ENCODE measurements at regions not wholly inside any gene's neighbourhood (a gene's known extent, or its start where the extent isn't known, plus 50 kb on each side); places are given as distances from the start of the nearest gene placed in this dataset.
"Not testable (repeated sequence)": the region's sequence is repeated elsewhere in the genome, so short reads cannot be mapped to it uniquely, and the experiment has no call there.

DNA sequence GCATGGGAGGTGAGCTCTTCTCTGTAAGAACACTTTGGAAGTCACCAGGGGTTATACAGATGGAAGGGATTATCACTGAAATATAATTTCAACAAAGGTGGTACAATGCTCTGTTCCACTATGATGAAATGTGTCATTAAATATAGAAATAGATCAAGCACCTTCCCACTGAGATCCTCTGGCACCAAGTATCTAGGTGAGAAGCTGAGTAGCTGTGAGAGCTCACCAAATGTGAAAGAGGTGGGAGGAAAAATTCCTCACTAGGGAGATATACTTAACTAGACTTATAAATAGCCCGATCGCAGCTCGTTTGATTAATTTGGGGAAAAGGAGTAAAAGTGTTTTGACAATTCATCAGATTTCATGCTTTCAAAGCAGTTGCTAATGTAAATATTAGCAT lies 247.6 kb downstream of the SMAD2 start:
- DNase-seq (ENCODE audit: low read depth in 3 of 3, low spot score in 1 of 3) = no peak

DNA sequence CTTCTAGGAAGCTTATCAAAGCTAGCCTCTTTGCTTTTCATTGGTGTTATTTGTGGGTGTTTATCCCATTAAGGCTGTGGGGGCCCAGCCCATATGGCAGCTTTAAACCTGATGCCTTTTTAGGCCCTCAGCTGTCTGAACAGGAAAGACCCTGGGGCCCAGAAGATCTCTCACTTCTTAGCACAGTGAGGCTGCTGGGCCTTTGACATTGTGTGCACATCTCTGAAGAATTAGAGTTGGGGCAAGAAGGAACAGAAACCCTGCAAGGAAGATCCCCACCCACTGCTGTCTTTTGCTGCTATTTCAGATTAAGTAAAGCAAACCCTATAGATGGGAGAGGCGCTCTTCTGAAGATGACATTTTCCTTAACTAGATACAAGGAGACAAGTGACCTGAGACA lies 250.0 kb downstream of the SMAD2 start:
- no peak for DNase-seq (ENCODE audit: low read depth in 3 of 3, low spot score in 1 of 3)

GRCh38 chr18:47679864-47680263 lies 250.6 kb downstream of the SMAD2 start:
- DNase-seq (ENCODE audit: low read depth in 3 of 3, low spot score in 1 of 3) = no peak

- no peak for DNase-seq (ENCODE audit: low read depth in 3 of 3, low spot score in 1 of 3)
These were observed 252.5 kb downstream of the SMAD2 start for GRCh38 chr18:47677952-47678351.

DNA sequence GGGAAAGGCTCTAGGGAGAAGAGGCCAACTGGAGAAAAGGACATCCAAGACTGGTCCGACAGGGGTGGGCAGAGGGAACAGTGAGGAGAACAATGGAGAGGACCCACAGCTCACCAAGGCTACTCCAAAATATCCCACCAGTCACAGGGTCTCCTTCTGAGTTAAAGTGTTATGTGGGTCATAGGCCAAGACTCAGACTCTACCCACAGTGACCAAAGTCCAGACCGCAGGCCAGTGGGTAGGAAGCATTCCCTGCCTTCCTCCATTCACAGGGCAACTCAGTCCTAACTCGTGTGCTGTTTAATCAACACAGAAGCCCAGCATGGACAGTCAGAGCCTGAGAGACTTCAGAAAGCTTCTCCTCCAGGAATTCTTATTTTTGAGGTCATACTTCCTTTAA lies 260.6 kb downstream of the SMAD2 start:
- DNase-seq (ENCODE audit: low read depth in 3 of 3, low spot score in 1 of 3) = no peak

GRCh38 chr18:47658498-47658897 lies 272.0 kb downstream of the SMAD2 start:
- no peak for DNase-seq (ENCODE audit: low read depth in 3 of 3, low spot score in 1 of 3)

GRCh38 chr18:47654988-47655387 lies 275.5 kb downstream of the SMAD2 start:
- DNase-seq (ENCODE audit: low read depth in 3 of 3, low spot score in 1 of 3) = no peak

DNA sequence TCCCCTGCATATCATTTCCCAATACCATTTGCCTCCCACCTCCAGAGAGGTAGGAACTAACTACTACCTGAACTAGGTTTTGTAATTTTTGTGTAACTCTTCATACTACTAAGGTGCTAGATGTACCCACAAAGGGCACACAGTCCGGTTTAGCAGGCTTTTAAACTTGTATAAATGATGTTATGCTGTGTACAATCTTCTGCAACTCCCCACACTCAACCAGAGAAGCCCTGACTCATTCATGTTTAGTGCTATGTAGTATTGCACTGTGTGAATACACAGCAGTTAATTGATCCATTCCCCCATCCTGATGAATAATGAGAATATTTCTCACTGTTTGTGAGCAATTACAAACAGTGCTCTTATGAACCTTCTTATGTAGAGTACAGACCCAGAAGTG lies 285.6 kb downstream of the SMAD2 start:
- DNase-seq (ENCODE audit: low read depth in 3 of 3, low spot score in 1 of 3) = no peak

DNA sequence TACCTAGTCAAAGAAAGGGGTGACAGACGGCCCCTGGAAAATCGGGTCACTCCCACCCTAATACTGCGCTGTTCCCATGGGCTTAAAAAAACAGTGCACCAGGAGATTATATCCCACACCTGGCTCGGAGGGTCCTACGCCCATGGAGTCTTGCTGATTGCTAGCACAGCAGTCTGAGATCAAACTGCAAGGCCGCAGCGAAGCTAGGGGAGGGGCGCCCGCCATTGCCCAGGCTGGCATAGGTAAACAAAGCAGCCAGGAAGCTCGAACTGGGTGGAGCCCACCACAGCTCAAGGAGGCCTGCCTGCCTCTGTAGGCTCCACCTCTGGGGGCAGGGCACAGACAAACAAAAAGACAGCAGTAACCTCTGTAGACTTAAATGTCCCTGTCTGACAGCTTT lies 292.9 kb downstream of the SMAD2 start:
- not testable (repeated sequence) for DNase-seq (ENCODE audit: low read depth in 3 of 3, low spot score in 1 of 3)

DNA sequence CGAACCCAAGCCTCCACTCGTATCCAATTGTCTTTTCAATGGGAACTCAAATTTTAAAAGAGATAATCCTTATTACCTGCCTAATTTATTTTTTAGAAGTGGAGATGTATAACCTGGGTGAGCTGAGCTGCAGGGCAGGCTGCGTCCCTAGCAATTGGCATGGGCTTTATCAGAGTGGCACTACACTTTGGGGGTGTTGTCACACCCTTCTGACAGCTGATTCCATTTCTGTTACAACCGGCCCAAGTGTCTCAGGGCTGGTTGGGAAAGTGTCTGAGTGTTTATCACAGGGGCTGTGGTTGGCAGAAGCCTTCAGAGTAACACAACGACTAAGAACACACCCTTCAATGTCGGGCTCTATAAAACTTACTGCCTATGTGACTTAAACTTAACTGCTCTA lies 295.0 kb downstream of the SMAD2 start:
- DNase-seq (ENCODE audit: low read depth in 3 of 3, low spot score in 1 of 3) = no peak

DNA sequence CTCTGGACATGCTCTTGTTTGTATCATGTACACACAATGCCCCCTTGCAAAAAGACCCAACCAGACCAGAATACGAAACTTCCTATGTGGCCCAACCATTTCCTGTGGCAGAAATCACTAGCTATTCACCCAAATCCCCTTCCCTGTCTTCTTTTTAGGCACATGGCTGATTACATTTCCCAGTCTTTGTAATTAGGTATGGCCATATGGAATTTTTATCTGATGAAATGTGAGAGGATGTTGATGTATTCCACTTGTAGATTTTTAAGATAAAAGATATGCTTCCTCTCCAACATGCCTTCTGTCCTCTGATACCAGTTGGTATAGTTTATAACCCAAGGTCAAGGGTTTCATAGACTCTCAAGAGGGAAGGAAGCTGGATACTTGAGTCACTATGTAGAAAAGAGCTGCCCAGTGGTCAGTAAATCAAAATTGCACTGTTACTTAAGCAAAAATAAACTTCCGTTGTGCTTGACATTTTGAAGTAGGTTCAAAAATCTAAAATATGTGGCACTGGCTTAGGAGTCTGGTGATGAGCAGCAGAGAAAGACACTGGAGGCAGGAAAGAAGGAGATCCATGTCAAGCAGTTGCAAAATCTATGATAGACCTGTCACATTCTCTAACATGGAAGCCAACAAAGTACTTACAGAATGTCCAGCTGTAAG lies 297.4 kb downstream of the SMAD2 start:
- DNase-seq (ENCODE audit: low read depth in 3 of 3, low spot score in 1 of 3) = no peak

DNA sequence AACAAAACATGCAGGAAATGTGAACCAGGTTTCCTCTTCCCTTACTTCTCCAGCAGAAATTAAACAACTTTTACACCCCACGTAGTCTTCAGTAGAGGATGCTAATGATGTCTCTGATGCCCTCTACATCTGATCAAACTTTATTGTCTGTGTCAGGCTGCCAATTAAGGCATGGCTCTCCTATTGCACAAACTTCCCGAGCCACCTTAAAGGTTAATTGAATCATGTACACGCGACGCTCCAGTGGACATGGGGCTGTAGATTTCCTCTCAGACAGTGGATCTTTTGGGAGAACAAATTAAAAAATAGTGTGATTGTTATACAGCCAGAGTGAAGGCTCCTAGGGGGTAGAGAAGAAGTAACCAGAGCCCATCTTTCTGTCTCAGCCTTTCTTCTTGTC lies 301.6 kb downstream of the SMAD2 start:
- DNase-seq (ENCODE audit: low read depth in 3 of 3, low spot score in 1 of 3) = no peak

DNA sequence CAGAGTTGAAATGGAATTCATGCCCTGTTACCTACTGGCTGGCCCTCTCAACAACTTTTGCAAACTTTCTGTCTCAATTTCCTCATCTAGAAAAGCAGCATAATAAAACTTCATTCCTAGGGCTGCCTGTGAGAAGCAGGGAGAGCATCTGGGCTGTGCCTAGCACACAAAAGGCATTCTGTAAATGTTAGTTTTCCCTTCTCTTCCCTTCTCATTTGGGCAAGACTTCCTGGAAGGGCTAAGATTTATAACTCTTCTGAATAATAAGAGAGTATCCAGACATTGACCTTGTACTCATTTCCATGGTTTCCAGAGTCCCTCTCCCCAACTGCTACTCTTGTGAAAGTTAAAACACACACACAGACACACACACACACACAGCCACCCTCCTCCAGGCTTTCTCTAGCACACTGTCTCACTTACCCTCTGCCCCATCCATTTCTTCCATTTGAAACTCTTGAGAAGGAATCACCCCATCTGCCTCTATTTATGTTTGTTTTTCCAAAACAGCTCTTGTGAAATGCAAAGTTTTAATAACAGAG lies 302.1 kb downstream of the SMAD2 start:
- no peak for DNase-seq (ENCODE audit: low read depth in 3 of 3, low spot score in 1 of 3)

GRCh38 chr18:47627030-47627429 lies 303.4 kb downstream of the SMAD2 start:
- DNase-seq (ENCODE audit: low read depth in 3 of 3, low spot score in 1 of 3) = no peak

- DNase-seq (ENCODE audit: low read depth in 3 of 3, low spot score in 1 of 3) = no peak
These were observed 310.5 kb downstream of the SMAD2 start for GRCh38 chr18:47619771-47620448.

DNA sequence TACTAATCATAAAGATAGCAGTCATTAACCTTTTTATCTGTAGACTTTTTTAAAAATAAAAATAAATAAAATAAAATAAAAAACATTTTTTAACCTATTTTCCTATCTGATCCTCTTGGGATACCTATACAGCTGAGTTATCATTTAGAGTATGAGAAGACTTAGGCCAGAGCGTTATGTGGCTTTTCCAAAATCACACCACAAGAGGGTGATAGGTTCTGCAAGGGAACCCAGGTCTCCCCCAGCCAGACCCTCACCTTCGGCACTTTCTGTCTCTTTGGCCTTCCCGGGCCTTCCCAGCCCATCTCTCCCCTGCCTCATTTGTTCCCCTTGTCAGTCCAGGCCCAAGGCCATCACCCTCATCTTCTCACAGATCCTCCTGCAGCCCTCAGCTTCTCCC lies 311.7 kb downstream of the SMAD2 start:
- DNase-seq (ENCODE audit: low read depth in 3 of 3, low spot score in 1 of 3) = no peak

DNA sequence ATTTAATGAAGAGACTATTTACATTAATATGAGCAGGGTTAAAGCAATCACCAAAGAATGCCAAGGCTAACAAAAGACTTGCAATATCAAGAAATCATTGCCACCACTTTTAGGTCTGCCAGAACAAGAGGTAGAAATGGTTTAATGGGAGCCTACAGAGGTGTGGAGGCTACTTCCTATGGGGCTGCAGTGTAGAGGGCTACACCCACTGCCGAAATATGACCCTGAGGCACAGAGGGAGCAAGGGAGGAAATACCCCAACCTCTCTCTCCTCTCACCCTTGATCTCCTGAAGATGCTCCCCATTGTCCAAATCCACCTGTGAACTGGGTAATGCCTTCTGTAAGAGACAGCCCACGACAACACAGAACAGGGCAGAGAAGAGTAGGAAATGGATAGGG lies 315.4 kb downstream of the SMAD2 start:
- no peak for DNase-seq (ENCODE audit: low read depth in 3 of 3, low spot score in 1 of 3)

DNA sequence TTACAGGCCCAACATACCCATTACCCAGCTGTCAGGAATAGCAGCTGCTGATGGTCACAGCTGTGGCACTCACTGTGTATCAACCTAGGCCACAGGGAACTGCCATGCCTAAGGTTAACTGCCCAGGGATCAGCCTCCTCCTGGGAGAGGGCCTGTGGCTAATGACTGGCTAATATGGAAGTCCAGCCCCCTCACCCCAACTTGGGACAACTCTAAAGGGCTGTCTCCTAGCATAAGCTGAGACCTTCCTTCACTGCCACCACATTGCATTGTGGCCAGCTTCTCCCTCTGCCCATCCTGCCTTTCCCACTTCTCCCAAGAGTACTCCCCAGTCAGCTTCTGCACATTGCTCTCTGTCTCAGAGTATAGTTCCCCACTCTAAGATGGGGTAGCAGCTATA lies 316.5 kb downstream of the SMAD2 start:
- DNase-seq (ENCODE audit: low read depth in 3 of 3, low spot score in 1 of 3) = no peak

DNA sequence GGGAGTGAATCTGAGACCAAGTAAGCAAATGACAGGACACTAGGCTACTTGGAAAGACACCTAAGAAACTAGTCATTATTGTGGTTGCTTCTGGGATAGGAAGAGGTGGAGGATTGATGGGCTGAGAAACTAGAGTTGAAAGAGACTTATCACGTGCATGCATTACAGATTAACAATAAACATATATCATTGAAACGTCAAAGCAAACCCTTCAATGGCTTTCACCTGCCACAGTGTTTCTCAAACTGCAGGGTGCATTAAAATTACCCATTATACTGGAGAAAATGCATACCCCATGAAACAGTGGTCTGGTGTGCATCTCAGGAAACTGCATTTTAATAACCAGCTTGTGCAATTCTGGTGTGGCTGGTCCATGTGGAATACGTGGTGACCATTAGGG lies 318.8 kb downstream of the SMAD2 start:
- no peak for DNase-seq (ENCODE audit: low read depth in 3 of 3, low spot score in 1 of 3)

GRCh38 chr18:47606526-47606925 lies 323.9 kb downstream of the SMAD2 start:
- no peak for DNase-seq (ENCODE audit: low read depth in 3 of 3, low spot score in 1 of 3)

GRCh38 chr18:47605093-47605492 lies 325.4 kb downstream of the SMAD2 start:
- no peak for DNase-seq (ENCODE audit: low read depth in 3 of 3, low spot score in 1 of 3)

- no peak for DNase-seq (ENCODE audit: low read depth in 3 of 3, low spot score in 1 of 3)
These were observed 326.4 kb downstream of the SMAD2 start for GRCh38 chr18:47604021-47604420.

GRCh38 chr18:47603158-47603557 lies 327.3 kb downstream of the SMAD2 start:
- no peak for DNase-seq (ENCODE audit: low read depth in 3 of 3, low spot score in 1 of 3)

Measured in stimulated activated CD4-positive, alpha-beta T cell treated with anti-CD3 and anti-CD28 coated beads, TNF-alpha, amount 100 ng/mL, for 1 hour (primary cell).